ENCODE measurements at regions not wholly inside any gene's neighbourhood (a gene's known extent, or its start where the extent isn't known, plus 50 kb on each side); places are given as distances from the start of the nearest gene placed in this dataset.

- TF ChIP-seq, protein P1, sequence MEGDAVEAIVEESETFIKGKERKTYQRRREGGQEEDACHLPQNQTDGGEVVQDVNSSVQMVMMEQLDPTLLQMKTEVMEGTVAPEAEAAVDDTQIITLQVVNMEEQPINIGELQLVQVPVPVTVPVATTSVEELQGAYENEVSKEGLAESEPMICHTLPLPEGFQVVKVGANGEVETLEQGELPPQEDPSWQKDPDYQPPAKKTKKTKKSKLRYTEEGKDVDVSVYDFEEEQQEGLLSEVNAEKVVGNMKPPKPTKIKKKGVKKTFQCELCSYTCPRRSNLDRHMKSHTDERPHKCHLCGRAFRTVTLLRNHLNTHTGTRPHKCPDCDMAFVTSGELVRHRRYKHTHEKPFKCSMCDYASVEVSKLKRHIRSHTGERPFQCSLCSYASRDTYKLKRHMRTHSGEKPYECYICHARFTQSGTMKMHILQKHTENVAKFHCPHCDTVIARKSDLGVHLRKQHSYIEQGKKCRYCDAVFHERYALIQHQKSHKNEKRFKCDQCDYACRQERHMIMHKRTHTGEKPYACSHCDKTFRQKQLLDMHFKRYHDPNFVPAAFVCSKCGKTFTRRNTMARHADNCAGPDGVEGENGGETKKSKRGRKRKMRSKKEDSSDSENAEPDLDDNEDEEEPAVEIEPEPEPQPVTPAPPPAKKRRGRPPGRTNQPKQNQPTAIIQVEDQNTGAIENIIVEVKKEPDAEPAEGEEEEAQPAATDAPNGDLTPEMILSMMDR (IDR thresholded peaks at IDR 0.05) = no peak
- TF ChIP-seq POLR2A (IDR thresholded peaks at IDR 0.05) (no peak), EP300 (IDR thresholded peaks at IDR 0.05) (no peak), POLR2AphosphoS5 (IDR thresholded peaks at IDR 0.05) (no peak)
Observed at GRCh38 chr5:40288800-40289485, 390.8 kb upstream of the PTGER4 start.
